ENCODE measurements at regions not wholly inside any gene's neighbourhood (a gene's known extent, or its start where the extent isn't known, plus 50 kb on each side); places are given as distances from the start of the nearest gene placed in this dataset.

DNA sequence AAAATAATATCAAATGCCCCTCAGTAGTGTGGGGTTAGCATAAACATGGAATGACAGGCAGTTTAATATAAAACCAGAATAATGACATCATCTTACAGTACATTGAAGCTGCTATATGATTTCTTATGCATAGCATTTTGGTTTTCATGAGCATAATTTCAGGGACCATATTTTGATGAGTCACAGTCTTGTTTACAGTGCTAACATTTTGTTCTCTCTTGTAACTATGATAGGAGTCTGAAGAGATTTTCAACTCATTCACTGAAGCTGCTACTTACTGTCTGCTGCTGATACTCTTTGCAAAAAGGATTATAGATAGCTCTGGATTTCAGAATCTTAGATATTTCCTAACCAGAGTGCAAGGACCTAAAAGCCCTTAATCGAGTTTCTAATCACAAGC lies 92.6 kb upstream of the CCDC54 start:
- no peak for TF ChIP-seq GABPA (IDR thresholded peaks at IDR 0.05 in 1 of 2, conservative IDR thresholded peaks at IDR 0.05 in 1 of 2)
- TF ChIP-seq, protein P1, sequence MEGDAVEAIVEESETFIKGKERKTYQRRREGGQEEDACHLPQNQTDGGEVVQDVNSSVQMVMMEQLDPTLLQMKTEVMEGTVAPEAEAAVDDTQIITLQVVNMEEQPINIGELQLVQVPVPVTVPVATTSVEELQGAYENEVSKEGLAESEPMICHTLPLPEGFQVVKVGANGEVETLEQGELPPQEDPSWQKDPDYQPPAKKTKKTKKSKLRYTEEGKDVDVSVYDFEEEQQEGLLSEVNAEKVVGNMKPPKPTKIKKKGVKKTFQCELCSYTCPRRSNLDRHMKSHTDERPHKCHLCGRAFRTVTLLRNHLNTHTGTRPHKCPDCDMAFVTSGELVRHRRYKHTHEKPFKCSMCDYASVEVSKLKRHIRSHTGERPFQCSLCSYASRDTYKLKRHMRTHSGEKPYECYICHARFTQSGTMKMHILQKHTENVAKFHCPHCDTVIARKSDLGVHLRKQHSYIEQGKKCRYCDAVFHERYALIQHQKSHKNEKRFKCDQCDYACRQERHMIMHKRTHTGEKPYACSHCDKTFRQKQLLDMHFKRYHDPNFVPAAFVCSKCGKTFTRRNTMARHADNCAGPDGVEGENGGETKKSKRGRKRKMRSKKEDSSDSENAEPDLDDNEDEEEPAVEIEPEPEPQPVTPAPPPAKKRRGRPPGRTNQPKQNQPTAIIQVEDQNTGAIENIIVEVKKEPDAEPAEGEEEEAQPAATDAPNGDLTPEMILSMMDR (IDR thresholded peaks at IDR 0.05; ENCODE audit: low read depth, low read length, missing input control): no peak
- TF ChIP-seq RXRA (IDR thresholded peaks at IDR 0.05): no peak
- TF ChIP-seq NR2F2 (IDR thresholded peaks at IDR 0.05): no peak

All from liver (tissue), 3 donors.